ENCODE measurements at regions not wholly inside any gene's neighbourhood (a gene's known extent, or its start where the extent isn't known, plus 50 kb on each side); places are given as distances from the start of the nearest gene placed in this dataset.

DNA sequence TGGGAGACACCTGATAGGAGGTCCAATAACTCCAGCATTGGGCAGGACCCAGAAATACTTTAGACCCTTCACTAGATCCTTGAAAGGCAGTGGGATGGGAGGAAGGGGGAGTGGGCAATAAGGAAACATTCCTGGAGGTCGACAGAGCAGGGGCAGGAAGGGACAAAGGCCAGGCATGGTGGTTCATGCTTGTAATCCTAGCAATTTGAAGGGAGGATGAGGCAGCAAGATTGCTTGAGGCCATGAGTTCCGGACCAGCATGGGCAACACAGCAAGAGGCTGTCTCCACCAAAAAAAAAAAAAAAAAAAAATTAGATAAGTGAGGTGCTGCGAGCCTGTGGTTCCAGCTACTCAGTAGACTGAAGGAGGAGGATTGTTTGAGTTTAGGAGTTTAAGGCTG is 134.9 kb downstream of the JCAD start:
- TF ChIP-seq, protein P1, sequence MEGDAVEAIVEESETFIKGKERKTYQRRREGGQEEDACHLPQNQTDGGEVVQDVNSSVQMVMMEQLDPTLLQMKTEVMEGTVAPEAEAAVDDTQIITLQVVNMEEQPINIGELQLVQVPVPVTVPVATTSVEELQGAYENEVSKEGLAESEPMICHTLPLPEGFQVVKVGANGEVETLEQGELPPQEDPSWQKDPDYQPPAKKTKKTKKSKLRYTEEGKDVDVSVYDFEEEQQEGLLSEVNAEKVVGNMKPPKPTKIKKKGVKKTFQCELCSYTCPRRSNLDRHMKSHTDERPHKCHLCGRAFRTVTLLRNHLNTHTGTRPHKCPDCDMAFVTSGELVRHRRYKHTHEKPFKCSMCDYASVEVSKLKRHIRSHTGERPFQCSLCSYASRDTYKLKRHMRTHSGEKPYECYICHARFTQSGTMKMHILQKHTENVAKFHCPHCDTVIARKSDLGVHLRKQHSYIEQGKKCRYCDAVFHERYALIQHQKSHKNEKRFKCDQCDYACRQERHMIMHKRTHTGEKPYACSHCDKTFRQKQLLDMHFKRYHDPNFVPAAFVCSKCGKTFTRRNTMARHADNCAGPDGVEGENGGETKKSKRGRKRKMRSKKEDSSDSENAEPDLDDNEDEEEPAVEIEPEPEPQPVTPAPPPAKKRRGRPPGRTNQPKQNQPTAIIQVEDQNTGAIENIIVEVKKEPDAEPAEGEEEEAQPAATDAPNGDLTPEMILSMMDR (IDR thresholded peaks at IDR 0.05; ENCODE audit: borderline replicate concordance, extremely low read depth, low read length, poor library complexity, severe bottlenecking), result no peak
- no peak for TF ChIP-seq EZH2 (IDR thresholded peaks at IDR 0.05; ENCODE audit: borderline replicate concordance, low read depth, low read length, severe bottlenecking)

All from DND-41 (cell line).